ENCODE measurements at regions not wholly inside any gene's neighbourhood (a gene's known extent, or its start where the extent isn't known, plus 50 kb on each side); places are given as distances from the start of the nearest gene placed in this dataset.

GRCh38 chr15:39156646-39157250 lies 424.1 kb upstream of the THBS1 start:
- POLR2A ChIA-PET (ENCODE audit: partially characterized antibody): no interaction called here
- H3K27ac ChIP-seq (ENCODE audit: low read depth, low read length): no peak overlapping the region
- H2BK20ac ChIP-seq (ENCODE audit: low read length): no peak overlapping the region
- peaks cover 0 to under 1% (median 0%) of the 10 kb centered on the region in 4 experiments; a peak in 1 of 7 replicates for H3K4me1 ChIP-seq (replicated peaks in 1 of 4; ENCODE audit: control insufficient read depth in 3 of 4, insufficient read depth in 4 of 4, low read length in 3 of 4)
- H2BK120ac ChIP-seq (replicated peaks; ENCODE audit: low read depth, low read length): no peak overlapping the region
- no peak overlapping the region for H2AK5ac ChIP-seq (ENCODE audit: low read depth, low read length)
- H3K4me3 ChIP-seq (ENCODE audit: extremely low read depth in 1 of 4, insufficient read depth in 2 of 4, low read depth in 3 of 4, low read length in 4 of 4): no peak overlapping the region
- DNase-seq (ENCODE audit: low read depth in 1 of 2, low spot score in 2 of 2) (no peak), FAIRE-seq (no peak)
- H3K79me2 ChIP-seq (ENCODE audit: control insufficient read depth in 1 of 2, insufficient read depth in 2 of 2, low read length in 2 of 2): no peaks in the 10 kb centered on the region
- no peaks in the 10 kb centered on the region for H3K79me1 ChIP-seq (ENCODE audit: low read depth, low read length)
- no peak overlapping the region for H2AFZ ChIP-seq (ENCODE audit: low read length)
- CTCF ChIA-PET (ENCODE audit: partially characterized antibody): interaction anchor here (0.7 to 1.9 kb wide), 9 partner anchors 11 to 474 kb away, joined by 3 to 6 read pairs (median 4); no protein-coding TSS in a partner anchor
- no peak overlapping the region for H3K56ac ChIP-seq (replicated peaks; ENCODE audit: insufficient read length, low read depth, low read length)
- no peak overlapping the region for H3K23ac ChIP-seq (ENCODE audit: insufficient read length)
- H3K23me2 ChIP-seq (ENCODE audit: low read depth, low read length): no peaks in the 10 kb centered on the region
- no peak overlapping the region for H3K9ac ChIP-seq (replicated peaks in 1 of 4; ENCODE audit: extremely low read depth in 1 of 4, low read depth in 3 of 4, low read length in 3 of 4)
- H4K5ac ChIP-seq (ENCODE audit: insufficient read length, low read depth, low read length): no peak overlapping the region
- no peak overlapping the region for H2BK15ac ChIP-seq (ENCODE audit: low read length)
- H3K4ac ChIP-seq (replicated peaks; ENCODE audit: insufficient read length, low read depth, low read length): no peak overlapping the region
- no peaks in the 10 kb centered on the region for H4K20me1 ChIP-seq (replicated peaks in 1 of 2; ENCODE audit: control insufficient read depth in 1 of 2, insufficient read depth in 2 of 2, low read length in 2 of 2)
- H3K18ac ChIP-seq (ENCODE audit: extremely low read depth, low read length): no peak overlapping the region
- no peak overlapping the region for H3K14ac ChIP-seq (ENCODE audit: insufficient read length)
- H3K4me2 ChIP-seq (ENCODE audit: insufficient read depth in 1 of 2, low read depth in 2 of 2, low read length in 2 of 2): no peak overlapping the region
- no peaks in the 10 kb centered on the region for H3K36me3 ChIP-seq (ENCODE audit: control insufficient read depth in 2 of 4, insufficient read depth in 4 of 4, low read length in 3 of 4)
- H2BK5ac ChIP-seq (ENCODE audit: low read depth, low read length): no peak overlapping the region
- H3K9me3 ChIP-seq (ENCODE audit: insufficient read depth in 2 of 2, low read depth in 1 of 2, low read length in 1 of 2): no peaks in the 10 kb centered on the region
- WGBS, 2 experiments (ENCODE audit: extremely low coverage in 1 of 2, insufficient coverage in 1 of 2, insufficient read length in 1 of 2, insufficient replicate concordance in 2 of 2, low coverage in 1 of 2, low lambda C conversion rate in 2 of 2, missing lambda C conversion rate in 1 of 2): 79% methylated on average over 2 of the region's 2 CpGs; no CpG with 5 or more reads in 1 of the 2 experiments
- no peaks in the 10 kb centered on the region for H3K27me3 ChIP-seq (replicated peaks in 1 of 4; ENCODE audit: control insufficient read depth in 3 of 4, extremely low read depth in 1 of 4, insufficient read depth in 3 of 4, low read length in 3 of 4)
- no peak overlapping the region for H2BK12ac ChIP-seq (ENCODE audit: low read depth, low read length)
- no peak overlapping the region for H4K91ac ChIP-seq (replicated peaks; ENCODE audit: insufficient read length, low read length)
- H4K8ac ChIP-seq (ENCODE audit: extremely low read depth, insufficient read depth, low read length): no peak overlapping the region
- TF ChIP-seq, protein P1, sequence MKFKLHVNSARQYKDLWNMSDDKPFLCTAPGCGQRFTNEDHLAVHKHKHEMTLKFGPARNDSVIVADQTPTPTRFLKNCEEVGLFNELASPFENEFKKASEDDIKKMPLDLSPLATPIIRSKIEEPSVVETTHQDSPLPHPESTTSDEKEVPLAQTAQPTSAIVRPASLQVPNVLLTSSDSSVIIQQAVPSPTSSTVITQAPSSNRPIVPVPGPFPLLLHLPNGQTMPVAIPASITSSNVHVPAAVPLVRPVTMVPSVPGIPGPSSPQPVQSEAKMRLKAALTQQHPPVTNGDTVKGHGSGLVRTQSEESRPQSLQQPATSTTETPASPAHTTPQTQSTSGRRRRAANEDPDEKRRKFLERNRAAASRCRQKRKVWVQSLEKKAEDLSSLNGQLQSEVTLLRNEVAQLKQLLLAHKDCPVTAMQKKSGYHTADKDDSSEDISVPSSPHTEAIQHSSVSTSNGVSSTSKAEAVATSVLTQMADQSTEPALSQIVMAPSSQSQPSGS (IDR thresholded peaks at IDR 0.05; ENCODE audit: low read length): no peak
- TF ChIP-seq TAF1 (IDR thresholded peaks at IDR 0.05; ENCODE audit: low read depth, low read length) (no peak), ASH2L (IDR thresholded peaks at IDR 0.05; ENCODE audit: low read length) (no peak), KDM1A (IDR thresholded peaks at IDR 0.05; ENCODE audit: borderline replicate concordance, low read length) (no peak), CBX5 (IDR thresholded peaks at IDR 0.05; ENCODE audit: low read depth, low read length) (no peak), SUZ12 (IDR thresholded peaks at IDR 0.05; ENCODE audit: low read length) (no peak), SP4 (IDR thresholded peaks at IDR 0.05; ENCODE audit: low read length) (no peak), JUND (IDR thresholded peaks at IDR 0.05; ENCODE audit: low read length) (no peak)
